OCI-LY3 (cell line): ENCODE measurements at regions not wholly inside any gene's neighbourhood (a gene's known extent, or its start where the extent isn't known, plus 50 kb on each side); places are given as distances from the start of the nearest gene placed in this dataset.

ENCODE experiments used
- H2AFZ ChIP-seq: fragments of 200-600, 300-600 bp; shearing (Covaris generic); 2 replicates; pipeline ENCODE4 v1.6.0; 2014; ENCODE audit warnings: antibody characterized with exemption, low read depth, low read length
- H3K27ac ChIP-seq: fragments of 200-600, 300-600 bp; sonication (generic); 2 replicates; pipeline ENCODE4 v1.5.1; 2014; ENCODE audit warnings: mild to moderate bottlenecking, low read length, moderate library complexity, mixed read lengths
- H3K27me3 ChIP-seq: fragments of 200-600, 300-600 bp; sonication (generic); 2 replicates; pipeline ENCODE4 v1.6.1; 2014; ENCODE audit warnings: low read depth, low read length, mixed read lengths
- H3K36me3 ChIP-seq: fragments of 200-600, 300-600 bp; sonication (generic); replicated peaks from 2 replicates; pipeline ENCODE3; 2014; ENCODE audit warnings: low read depth, low read length, mixed read lengths
- H3K4me1 ChIP-seq: fragments of 300-600, 200-600 bp; sonication (generic); 2 replicates; pipeline ENCODE4 v1.6.1; 2014; ENCODE audit warnings: low read length, mixed read lengths
- H3K4me2 ChIP-seq: fragments of 200-600, 300-600 bp; sonication (generic); 2 replicates; pipeline ENCODE4 v1.6.1; 2014; ENCODE audit warnings: low read length, mixed read lengths
- H3K4me3 ChIP-seq: fragments of 300-600, 200-600 bp; sonication (generic); 2 replicates; pipeline ENCODE4 v1.5.1; 2014; ENCODE audit warnings: antibody characterized with exemption, mild to moderate bottlenecking, low read length, moderate library complexity
- H3K79me2 ChIP-seq: fragments of 300-600, 200-600 bp; shearing (Covaris generic); 2 replicates; pipeline ENCODE4 v1.6.1; 2014; ENCODE audit warnings: mild to moderate bottlenecking, low read length, mixed read lengths
- H3K9ac ChIP-seq: fragments of 300-600, 200-600 bp; shearing (Covaris generic); 2 replicates; pipeline ENCODE4 v1.6.0; 2014; ENCODE audit warnings: mild to moderate bottlenecking, low read length, moderate library complexity
- H3K9me3 ChIP-seq: fragments of 200-600, 300-600 bp; shearing (Covaris generic); 2 replicates; pipeline ENCODE4 v1.6.1; 2014; ENCODE audit warnings: low read length, mixed read lengths; ENCODE audit not compliant: insufficient read depth
- H4K20me1 ChIP-seq: fragments of 200-600, 300-600 bp; sonication (generic); 2 replicates; pipeline ENCODE4 v1.6.1; 2016; ENCODE audit warnings: low read length, mixed read lengths; ENCODE audit not compliant: insufficient read depth
- EZH2phosphoT487 ChIP-seq: fragments of 200-600 bp; shearing (Covaris generic); IDR thresholded peaks from 2 replicates; pipeline ENCODE4 v1.6.1; 2018; ENCODE audit warnings: antibody characterized with exemption, mixed run types, low read depth
- TF ChIP-seq, protein P1 (sequence below): fragments of 200-600, 300-600 bp; sonication (generic); IDR thresholded peaks from 2 replicates; pipeline ENCODE4 v1.5.1; 2014; ENCODE audit warnings: antibody characterized with exemption, low read length, low read depth

- Histone ChIP-seq H3K79me2 (no peaks in the 10 kb centered on the region), H3K36me3 (no peaks in the 10 kb centered on the region), H3K4me1 (peaks cover 6% of the 10 kb centered on the region), H2AFZ (no peak overlapping the region), H3K9me3 (no peaks in the 10 kb centered on the region), H3K4me3 (no peak overlapping the region), H4K20me1 (no peaks in the 10 kb centered on the region), H3K4me2 (no peak overlapping the region), H3K27ac (no peak overlapping the region), H3K9ac (no peak overlapping the region), H3K27me3 (no peaks in the 10 kb centered on the region)
- no peak for TF ChIP-seq EZH2phosphoT487
- TF ChIP-seq, protein P1, sequence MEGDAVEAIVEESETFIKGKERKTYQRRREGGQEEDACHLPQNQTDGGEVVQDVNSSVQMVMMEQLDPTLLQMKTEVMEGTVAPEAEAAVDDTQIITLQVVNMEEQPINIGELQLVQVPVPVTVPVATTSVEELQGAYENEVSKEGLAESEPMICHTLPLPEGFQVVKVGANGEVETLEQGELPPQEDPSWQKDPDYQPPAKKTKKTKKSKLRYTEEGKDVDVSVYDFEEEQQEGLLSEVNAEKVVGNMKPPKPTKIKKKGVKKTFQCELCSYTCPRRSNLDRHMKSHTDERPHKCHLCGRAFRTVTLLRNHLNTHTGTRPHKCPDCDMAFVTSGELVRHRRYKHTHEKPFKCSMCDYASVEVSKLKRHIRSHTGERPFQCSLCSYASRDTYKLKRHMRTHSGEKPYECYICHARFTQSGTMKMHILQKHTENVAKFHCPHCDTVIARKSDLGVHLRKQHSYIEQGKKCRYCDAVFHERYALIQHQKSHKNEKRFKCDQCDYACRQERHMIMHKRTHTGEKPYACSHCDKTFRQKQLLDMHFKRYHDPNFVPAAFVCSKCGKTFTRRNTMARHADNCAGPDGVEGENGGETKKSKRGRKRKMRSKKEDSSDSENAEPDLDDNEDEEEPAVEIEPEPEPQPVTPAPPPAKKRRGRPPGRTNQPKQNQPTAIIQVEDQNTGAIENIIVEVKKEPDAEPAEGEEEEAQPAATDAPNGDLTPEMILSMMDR = no peak
These were observed 207.7 kb upstream of the JARID2 start for GRCh38 chr6:15038013-15038791.

DNA sequence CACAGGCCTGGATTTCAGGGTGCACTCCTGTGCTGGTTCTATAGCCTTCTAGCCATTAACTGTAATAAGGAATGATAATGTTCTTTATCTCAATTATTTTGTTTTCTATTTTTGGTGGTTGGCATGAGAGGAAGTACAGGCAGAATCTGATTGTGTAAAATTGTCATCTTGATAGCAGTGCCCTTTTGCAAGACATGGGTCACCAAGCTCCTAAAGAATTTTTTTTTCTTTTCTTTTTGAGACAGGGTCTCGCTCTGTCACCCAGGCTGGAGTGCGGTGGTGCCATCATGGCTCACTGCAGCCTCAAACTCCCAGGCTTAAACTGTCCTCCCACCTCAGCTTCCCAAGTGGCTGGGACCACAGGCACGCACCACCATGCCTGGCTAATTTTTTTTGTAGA is 206.7 kb upstream of the JARID2 start:
- Histone ChIP-seq H3K27me3 (no peaks in the 10 kb centered on the region), H3K79me2 (no peaks in the 10 kb centered on the region), H3K9ac (no peak overlapping the region), H3K9me3 (no peaks in the 10 kb centered on the region), H3K4me1 (peaks cover 6% of the 10 kb centered on the region), H3K27ac (no peak overlapping the region), H3K4me2 (no peak overlapping the region), H2AFZ (no peak overlapping the region), H3K4me3 (no peak overlapping the region), H4K20me1 (no peaks in the 10 kb centered on the region), H3K36me3 (no peaks in the 10 kb centered on the region)
- TF ChIP-seq, protein P1 = no peak
- TF ChIP-seq EZH2phosphoT487 = no peak

GRCh38 chr6:15042938-15043337 is 202.9 kb upstream of the JARID2 start:
- Histone ChIP-seq H3K4me1 (no peaks in the 10 kb centered on the region), H3K36me3 (no peaks in the 10 kb centered on the region), H4K20me1 (no peaks in the 10 kb centered on the region), H3K27me3 (no peaks in the 10 kb centered on the region), H3K4me3 (no peak overlapping the region), H3K79me2 (no peaks in the 10 kb centered on the region), H3K4me2 (no peak overlapping the region), H3K9ac (no peak overlapping the region), H2AFZ (no peak overlapping the region), H3K9me3 (no peaks in the 10 kb centered on the region), H3K27ac (no peak overlapping the region)
- TF ChIP-seq EZH2phosphoT487 = no peak
- TF ChIP-seq, protein P1 = no peak

DNA sequence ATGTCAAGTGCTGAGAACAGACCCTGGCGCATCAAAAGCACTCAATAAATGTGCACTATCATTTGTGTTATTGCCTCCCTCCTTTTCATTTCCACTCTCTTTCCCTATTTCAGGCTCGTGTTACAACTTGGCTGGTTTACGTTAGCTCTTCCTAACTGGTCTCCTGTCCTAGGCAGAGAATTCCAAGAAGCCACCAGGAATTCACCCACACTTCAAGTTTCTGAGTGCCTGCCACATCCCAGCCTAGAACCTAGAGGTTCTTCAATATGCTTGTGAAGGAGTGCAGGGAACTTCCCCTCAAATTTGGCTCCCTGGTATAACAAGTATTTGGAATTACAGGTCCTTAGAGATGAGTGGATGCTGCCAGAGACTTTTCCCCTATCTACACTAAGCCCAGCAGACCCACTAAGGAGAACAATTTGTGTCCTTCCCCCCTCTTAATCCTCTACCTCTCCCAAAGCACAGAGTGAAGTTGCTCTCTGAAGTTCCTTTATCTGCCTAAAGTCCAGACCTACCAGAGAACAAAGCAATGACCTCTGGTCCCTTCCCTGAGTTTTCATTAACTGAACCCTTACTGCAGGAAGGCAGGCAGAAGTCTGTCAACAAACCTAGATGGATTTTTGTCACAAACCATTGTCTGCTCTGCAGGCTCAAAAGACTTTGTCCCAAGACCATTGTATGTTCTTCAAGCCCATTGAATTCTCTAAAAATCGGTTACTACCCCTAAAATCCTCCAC is 201.6 kb upstream of the JARID2 start:
- Histone ChIP-seq H3K36me3 (no peaks in the 10 kb centered on the region), H3K9me3 (no peaks in the 10 kb centered on the region), H3K4me1 (peaks cover 7% of the 10 kb centered on the region), H2AFZ (no peak overlapping the region), H3K27me3 (no peaks in the 10 kb centered on the region), H3K4me3 (no peak overlapping the region), H4K20me1 (no peaks in the 10 kb centered on the region), H3K79me2 (no peaks in the 10 kb centered on the region), H3K4me2 (no peak overlapping the region), H3K27ac (no peak overlapping the region), H3K9ac (no peak overlapping the region)
- TF ChIP-seq, protein P1 = no peak
- TF ChIP-seq EZH2phosphoT487 = no peak
